GM18498 (cell line): ENCODE measurements at regions not wholly inside any gene's neighbourhood (a gene's known extent, or its start where the extent isn't known, plus 50 kb on each side); places are given as distances from the start of the nearest gene placed in this dataset.
"Not testable (repeated sequence)": the region's sequence is repeated elsewhere in the genome, so short reads cannot be mapped to it uniquely, and the experiment has no call there.

Experiments
- ATAC-seq: cut with Tn5 transposase; IDR thresholded peaks from one replicate; pipeline ENCODE4 v1.9.1; 2021; ENCODE audit warnings: mild to moderate bottlenecking, moderate library complexity; ENCODE audit not compliant: unreplicated experiment

- ATAC-seq = no peak
Measured at GRCh38 chr18:54662986-54663385, 71.9 kb downstream of the DYNAP start.

GRCh38 chr18:54669701-54670100 lies 78.7 kb downstream of the DYNAP start:
- ATAC-seq = not testable (repeated sequence)

GRCh38 chr18:54671291-54671881 lies 80.3 kb downstream of the DYNAP start:
- ATAC-seq = no peak

GRCh38 chr18:54672109-54672508 lies 81.1 kb downstream of the DYNAP start:
- ATAC-seq = no peak

GRCh38 chr18:54672846-54673475 lies 81.9 kb downstream of the DYNAP start:
- ATAC-seq = no peak

GRCh38 chr18:54673936-54674335 lies 82.9 kb downstream of the DYNAP start:
- ATAC-seq = no peak

- ATAC-seq = no peak
Measured at GRCh38 chr18:54675076-54675475, 84.0 kb downstream of the DYNAP start.

- peak; percentile 69 for ATAC-seq
Measured at GRCh38 chr18:54679318-54680149, 88.5 kb downstream of the DYNAP start.

- ATAC-seq = no peak
Measured at GRCh38 chr18:54684784-54685183, 93.7 kb downstream of the DYNAP start.

- no peak for ATAC-seq
Measured at GRCh38 chr18:54689319-54689718, 98.3 kb downstream of the DYNAP start.

- no peak for ATAC-seq
Measured at GRCh38 chr18:54690198-54690597, 99.2 kb downstream of the DYNAP start.

- no peak for ATAC-seq
Measured at GRCh38 chr18:54692463-54692862, 101.4 kb downstream of the DYNAP start.

GRCh38 chr18:54696616-54697293 lies 105.7 kb downstream of the DYNAP start:
- ATAC-seq = no peak

- ATAC-seq = no peak
Measured at GRCh38 chr18:54700580-54700979, 109.5 kb downstream of the DYNAP start.

GRCh38 chr18:54702686-54703085 lies 111.6 kb downstream of the DYNAP start:
- ATAC-seq = no peak

GRCh38 chr18:54710074-54710899 lies 118.0 kb upstream of the RAB27B start:
- ATAC-seq = no peak

GRCh38 chr18:54710900-54711281 lies 117.4 kb upstream of the RAB27B start:
- ATAC-seq = no peak

GRCh38 chr18:54712306-54712705 lies 116.0 kb upstream of the RAB27B start:
- ATAC-seq = no peak

GRCh38 chr18:54712758-54713157 lies 115.5 kb upstream of the RAB27B start:
- ATAC-seq = no peak

GRCh38 chr18:54713386-54713785 lies 114.9 kb upstream of the RAB27B start:
- no peak for ATAC-seq

GRCh38 chr18:54714851-54715250 lies 113.4 kb upstream of the RAB27B start:
- no peak for ATAC-seq
